ENCODE measurements at regions not wholly inside any gene's neighbourhood (a gene's known extent, or its start where the extent isn't known, plus 50 kb on each side); places are given as distances from the start of the nearest gene placed in this dataset.

- no peak for ATAC-seq
- no peak overlapping the region for H2AFZ ChIP-seq (ENCODE audit: control insufficient read depth, low read depth, low read length)
- H4K20me1 ChIP-seq (ENCODE audit: control insufficient read depth, insufficient read depth), result no peaks in the 10 kb centered on the region
- CTCF ChIA-PET, result no interaction called here
- no peak for FAIRE-seq
- BruUV-seq (replicated peaks), result no TSS peak
- H3K4me2 ChIP-seq (ENCODE audit: control insufficient read depth, insufficient read depth), result no peak overlapping the region
- DNase-seq (ENCODE audit: low read depth, low spot score), result no peak
- no peaks in the 10 kb centered on the region for H3K79me2 ChIP-seq (ENCODE audit: control insufficient read depth, insufficient read depth, low read length)
- no peak overlapping the region for H3K27ac ChIP-seq (ENCODE audit: control insufficient read depth, insufficient read depth)
- no peaks in the 10 kb centered on the region for H3K9me3 ChIP-seq (replicated peaks; ENCODE audit: control insufficient read depth, insufficient read depth, low read length)
- 23% methylated on average over 7 of the region's 7 CpGs for WGBS (ENCODE audit: insufficient coverage, insufficient replicate concordance, low lambda C conversion rate, missing lambda C conversion rate)
- H3K36me3 ChIP-seq (ENCODE audit: control insufficient read depth in 2 of 2, insufficient read depth in 2 of 2, low read length in 1 of 2), result no peaks in the 10 kb centered on the region
- intact Hi-C loops (cut with micrococcal nuclease; ENCODE audit: unreplicated experiment), result no loop called here
- H3K4me1 ChIP-seq (ENCODE audit: control insufficient read depth, insufficient read depth, low read length), result no peaks in the 10 kb centered on the region
- SMC1A ChIA-PET (ENCODE audit: uncharacterized antibody, unreplicated experiment), result no interaction called here
- no peak overlapping the region for H3K4me3 ChIP-seq
- RAD21 ChIA-PET (ENCODE audit: unreplicated experiment), result no interaction called here
- POLR2A ChIA-PET, result no interaction called here
- TF ChIP-seq YY1 (IDR thresholded peaks at IDR 0.05; ENCODE audit: low read depth, low read length), result no peak
- TF ChIP-seq STAT1 (conservative IDR thresholded peaks at IDR 0.05), result no peak
- no peak for TF ChIP-seq DPF2 (IDR thresholded peaks at IDR 0.05)
- no peak for TF ChIP-seq ZNF384 (IDR thresholded peaks at IDR 0.05; ENCODE audit: borderline replicate concordance, low read depth, low read length)
- TF ChIP-seq E4F1 (IDR thresholded peaks at IDR 0.05; ENCODE audit: borderline replicate concordance, partially characterized antibody), result no peak
- no peak for TF ChIP-seq SREBF2 (IDR thresholded peaks at IDR 0.05; ENCODE audit: low read length)
- TF ChIP-seq SREBF1 (IDR thresholded peaks at IDR 0.05; ENCODE audit: low read length), result no peak
- no peak for TF ChIP-seq STAT3 (IDR thresholded peaks at IDR 0.05; ENCODE audit: low read depth, low read length)
- TF ChIP-seq ZZZ3 (IDR thresholded peaks at IDR 0.05; ENCODE audit: control insufficient read depth, insufficient read length, low read depth), result no peak
- TF ChIP-seq ESRRA (IDR thresholded peaks at IDR 0.05; ENCODE audit: low read length), result no peak
- TF ChIP-seq CHD2 (IDR thresholded peaks at IDR 0.05; ENCODE audit: borderline replicate concordance, low read depth, low read length), result no peak
- H3K9ac ChIP-seq (ENCODE audit: control insufficient read depth, insufficient read depth, low read length), result no peak overlapping the region
- in situ Hi-C loops (cut with MboI), result no loop called here
- H3K27me3 ChIP-seq (replicated peaks in 1 of 2; ENCODE audit: control insufficient read depth in 2 of 2, insufficient read depth in 2 of 2, low read length in 1 of 2), result no peaks in the 10 kb centered on the region
Measured at GRCh38 chr10:21134645-21135022, 237.5 kb upstream of the NEBL start.
